Activated CD8-positive, alpha-beta T cell treated with anti-CD3 and anti-CD28 coated beads for 36 hours (primary cell): ENCODE measurements at regions not wholly inside any gene's neighbourhood (a gene's known extent, or its start where the extent isn't known, plus 50 kb on each side); places are given as distances from the start of the nearest gene placed in this dataset.

Experiments
- ATAC-seq: fragments of 200-7000 bp; cut with Tn5 transposase; one replicate; pipeline ENCODE4 v1.10.0; 2021; ENCODE audit warnings: mild to moderate bottlenecking, moderate library complexity
- CTCF ChIA-PET: fragments of 350-600 bp; sonication (Branson Sonifier 250); formaldehyde crosslinking; loops from one replicate; lab custom pipeline; 2021; ENCODE audit warnings: antibody characterized with exemption; lab: Charles Lee
- POLR2A ChIA-PET: fragments of 350-600 bp; sonication (Branson Sonifier 250); formaldehyde crosslinking; loops from one replicate; lab custom pipeline; 2021; ENCODE audit warnings: antibody characterized with exemption; lab: Charles Lee
- DNase-seq: peaks from one replicate; pipeline ENCODE4 v3.0.0-alpha.2; 2020
- H3K27ac Mint-ChIP-seq: one replicate; pipeline ENCODE4 v1.8.0; 2021; ENCODE audit warnings: mild to moderate bottlenecking, mixed read lengths
- H3K27me3 Mint-ChIP-seq: one replicate; pipeline ENCODE4 v1.8.0; 2021; ENCODE audit warnings: mixed read lengths
- H3K36me3 Mint-ChIP-seq: one replicate; pipeline ENCODE4 v1.8.0; 2021; ENCODE audit warnings: low read depth, mixed read lengths
- H3K4me1 Mint-ChIP-seq: one replicate; pipeline ENCODE4 v1.8.0; 2021; ENCODE audit warnings: low read depth, mixed read lengths
- H3K4me3 Mint-ChIP-seq: one replicate; pipeline ENCODE4 v1.8.0; 2021; ENCODE audit warnings: mild to moderate bottlenecking, moderate library complexity, mixed read lengths
- H3K9me3 Mint-ChIP-seq: one replicate; pipeline ENCODE4 v1.8.0; 2021; ENCODE audit warnings: mixed read lengths
- intact Hi-C: fragments of 100-400 bp; cut with micrococcal nuclease; formaldehyde crosslinking; loops from one replicate; pipeline ENCODE4 v1.10.0; 2022
- TF ChIP-seq, protein P1 (sequence below): fragments of 200-600 bp; IDR thresholded peaks from one replicate; pipeline ENCODE4 v1.8.0; 2022; ENCODE audit warnings: antibody characterized with exemption, mild to moderate bottlenecking

DNA sequence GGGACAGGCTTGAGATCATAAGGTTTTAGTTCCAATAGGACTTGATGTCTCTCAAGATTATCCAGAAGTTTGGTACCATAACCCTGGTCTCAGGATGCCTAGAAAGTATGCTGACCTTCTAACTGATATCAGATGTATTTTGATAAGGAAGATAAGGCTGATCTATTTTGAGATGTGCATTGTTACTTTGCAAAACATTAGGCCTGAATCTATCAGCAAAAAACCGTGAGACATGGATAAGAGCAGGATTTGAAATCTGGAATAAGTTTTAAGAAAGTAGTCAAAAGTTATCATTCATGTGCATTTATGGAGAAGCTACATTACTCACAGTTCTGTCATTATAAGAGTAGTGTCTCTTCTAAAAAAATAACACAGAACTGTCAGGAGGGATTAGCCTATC is 467.1 kb upstream of the HS3ST1 start:
- Mint-ChIP-seq H3K4me3 (no peak overlapping the region), H3K36me3 (no peaks in the 10 kb centered on the region), H3K9me3 (peaks cover 7% of the 10 kb centered on the region), H3K27me3 (no peaks in the 10 kb centered on the region), H3K27ac (no peak overlapping the region), H3K4me1 (no peaks in the 10 kb centered on the region)
- no peak for ATAC-seq
- no peak for DNase-seq
- intact Hi-C loops, result no loop called here
- CTCF ChIA-PET, result no interaction called here
- POLR2A ChIA-PET, result no interaction called here
- TF ChIP-seq, protein P1, sequence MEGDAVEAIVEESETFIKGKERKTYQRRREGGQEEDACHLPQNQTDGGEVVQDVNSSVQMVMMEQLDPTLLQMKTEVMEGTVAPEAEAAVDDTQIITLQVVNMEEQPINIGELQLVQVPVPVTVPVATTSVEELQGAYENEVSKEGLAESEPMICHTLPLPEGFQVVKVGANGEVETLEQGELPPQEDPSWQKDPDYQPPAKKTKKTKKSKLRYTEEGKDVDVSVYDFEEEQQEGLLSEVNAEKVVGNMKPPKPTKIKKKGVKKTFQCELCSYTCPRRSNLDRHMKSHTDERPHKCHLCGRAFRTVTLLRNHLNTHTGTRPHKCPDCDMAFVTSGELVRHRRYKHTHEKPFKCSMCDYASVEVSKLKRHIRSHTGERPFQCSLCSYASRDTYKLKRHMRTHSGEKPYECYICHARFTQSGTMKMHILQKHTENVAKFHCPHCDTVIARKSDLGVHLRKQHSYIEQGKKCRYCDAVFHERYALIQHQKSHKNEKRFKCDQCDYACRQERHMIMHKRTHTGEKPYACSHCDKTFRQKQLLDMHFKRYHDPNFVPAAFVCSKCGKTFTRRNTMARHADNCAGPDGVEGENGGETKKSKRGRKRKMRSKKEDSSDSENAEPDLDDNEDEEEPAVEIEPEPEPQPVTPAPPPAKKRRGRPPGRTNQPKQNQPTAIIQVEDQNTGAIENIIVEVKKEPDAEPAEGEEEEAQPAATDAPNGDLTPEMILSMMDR, result no peak

GRCh38 chr4:11894977-11895376 is 466.3 kb upstream of the HS3ST1 start:
- intact Hi-C loops, result no loop called here
- H3K4me1 Mint-ChIP-seq, result no peaks in the 10 kb centered on the region
- peaks cover 7% of the 10 kb centered on the region for H3K9me3 Mint-ChIP-seq
- H3K36me3 Mint-ChIP-seq, result no peaks in the 10 kb centered on the region
- ChIA-PET CTCF (no interaction called here), POLR2A (no interaction called here)
- no peak overlapping the region for H3K4me3 Mint-ChIP-seq
- H3K27me3 Mint-ChIP-seq, result no peaks in the 10 kb centered on the region
- ATAC-seq (no peak), DNase-seq (no peak)
- TF ChIP-seq, protein P1, result no peak
- no peak overlapping the region for H3K27ac Mint-ChIP-seq

DNA sequence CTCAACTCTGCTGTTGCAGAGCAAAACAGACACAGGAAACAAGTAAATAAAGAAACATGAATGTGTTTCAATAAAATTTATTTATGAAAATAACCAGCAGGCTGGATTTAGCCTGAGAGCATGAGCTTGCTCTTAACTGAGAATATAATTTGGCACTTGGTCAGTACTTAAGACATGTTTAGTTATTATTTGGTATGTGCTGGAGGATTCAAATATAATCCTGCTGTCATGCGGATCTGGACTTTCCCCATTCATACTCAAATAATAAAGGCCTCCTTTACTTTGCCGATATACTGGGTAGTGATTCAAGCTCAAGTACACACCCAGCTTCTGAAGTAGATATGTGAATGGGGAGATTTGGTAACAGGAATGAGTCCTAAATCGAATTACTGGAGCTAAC is 465.5 kb upstream of the HS3ST1 start:
- Mint-ChIP-seq H3K4me1 (no peaks in the 10 kb centered on the region), H3K27ac (no peak overlapping the region), H3K27me3 (no peaks in the 10 kb centered on the region), H3K4me3 (no peak overlapping the region), H3K9me3 (peaks cover 7% of the 10 kb centered on the region), H3K36me3 (no peaks in the 10 kb centered on the region)
- intact Hi-C loops, result no loop called here
- ATAC-seq (no peak), DNase-seq (no peak)
- ChIA-PET CTCF (no interaction called here), POLR2A (interaction anchor here (0.5 kb wide), 1 partner anchor 249 kb away, joined by 4 read pairs; no protein-coding TSS in a partner anchor)
- TF ChIP-seq, protein P1, result no peak

- TF ChIP-seq, protein P1, result no peak
- no peak overlapping the region for H3K4me3 Mint-ChIP-seq
- POLR2A ChIA-PET, result no interaction called here
- H3K36me3 Mint-ChIP-seq, result no peaks in the 10 kb centered on the region
- DNase-seq, result no peak
- H3K27ac Mint-ChIP-seq, result no peak overlapping the region
- CTCF ChIA-PET, result no interaction called here
- no peak for ATAC-seq
- no peaks in the 10 kb centered on the region for H3K4me1 Mint-ChIP-seq
- peaks cover 1% of the 10 kb centered on the region for H3K9me3 Mint-ChIP-seq
- no peaks in the 10 kb centered on the region for H3K27me3 Mint-ChIP-seq
- intact Hi-C loops, result no loop called here
These were observed 460.4 kb upstream of the HS3ST1 start for GRCh38 chr4:11889099-11889498.

GRCh38 chr4:11881947-11882346 is 453.3 kb upstream of the HS3ST1 start:
- Mint-ChIP-seq H3K4me3 (no peak overlapping the region), H3K27ac (no peak overlapping the region), H3K9me3 (peaks cover 1% of the 10 kb centered on the region), H3K27me3 (no peaks in the 10 kb centered on the region), H3K36me3 (no peaks in the 10 kb centered on the region), H3K4me1 (no peaks in the 10 kb centered on the region)
- TF ChIP-seq, protein P1, result no peak
- intact Hi-C loops, result no loop called here
- POLR2A ChIA-PET, result no interaction called here
- CTCF ChIA-PET, result no interaction called here
- no peak for DNase-seq
- ATAC-seq, result no peak
